ENCODE measurements at regions not wholly inside any gene's neighbourhood (a gene's known extent, or its start where the extent isn't known, plus 50 kb on each side); places are given as distances from the start of the nearest gene placed in this dataset.
"Not testable (repeated sequence)": the region's sequence is repeated elsewhere in the genome, so short reads cannot be mapped to it uniquely, and the experiment has no call there.

- not testable (repeated sequence) for DNase-seq
Observed at GRCh38 chr7:32816409-32816948, 75.1 kb downstream of the KBTBD2 start.

DNA sequence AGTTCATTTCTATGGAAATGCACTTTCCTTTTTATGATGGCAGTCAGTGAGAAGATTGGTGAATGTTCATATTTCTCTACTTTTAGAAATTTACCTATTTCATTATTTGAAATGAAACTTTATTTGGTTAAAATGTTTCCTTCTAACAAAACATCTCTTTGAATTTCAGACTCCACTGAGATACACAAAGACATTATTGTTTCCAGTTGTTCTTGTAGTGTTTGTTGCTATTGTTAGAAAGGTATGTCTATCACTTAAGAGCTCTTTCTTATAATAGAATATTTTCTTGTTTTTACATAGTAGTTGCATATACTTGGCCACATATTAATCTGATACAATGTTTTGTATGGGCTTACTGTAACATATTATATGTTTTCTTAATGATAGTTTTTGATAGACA is 76.8 kb downstream of the KBTBD2 start:
- DNase-seq, result not testable (repeated sequence)

- DNase-seq, result no peak
Observed at GRCh38 chr7:32809871-32810270, 81.7 kb downstream of the KBTBD2 start.

GRCh38 chr7:32809347-32809746 is 82.2 kb downstream of the KBTBD2 start:
- DNase-seq, result no peak

DNA sequence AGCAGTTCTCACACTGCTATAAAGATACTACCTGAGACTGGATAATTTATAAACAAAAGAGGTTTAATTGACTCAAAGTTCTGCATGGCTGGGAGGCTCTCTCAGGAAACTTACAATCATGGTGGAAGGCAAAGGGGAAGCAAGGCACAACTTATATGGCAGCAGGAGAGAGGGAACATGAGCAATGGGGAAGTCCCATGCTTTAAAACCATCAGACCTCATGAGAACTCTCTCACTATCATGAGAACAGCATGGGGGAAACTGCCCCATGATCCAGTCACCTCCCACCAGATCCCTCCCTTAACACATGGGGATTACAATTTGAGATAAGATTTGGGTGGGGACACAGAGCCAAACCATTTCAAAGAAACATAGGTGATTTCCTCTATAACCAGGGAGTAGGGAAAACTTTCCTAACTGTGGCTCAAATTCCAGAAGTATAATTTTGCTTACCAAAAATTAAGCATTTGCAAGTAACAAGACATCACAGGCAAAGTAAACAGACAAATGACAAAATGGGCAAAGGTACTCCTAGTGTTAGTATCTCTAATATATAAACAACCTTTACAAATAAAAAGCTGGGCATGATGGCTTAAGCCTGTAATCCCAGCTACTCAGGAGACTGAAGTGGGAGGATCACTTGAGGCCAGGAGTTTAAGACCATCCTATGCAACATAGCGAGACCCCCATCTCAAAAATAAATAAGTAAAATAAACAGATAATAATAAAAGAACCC is 88.0 kb downstream of the KBTBD2 start:
- no peak for DNase-seq

DNA sequence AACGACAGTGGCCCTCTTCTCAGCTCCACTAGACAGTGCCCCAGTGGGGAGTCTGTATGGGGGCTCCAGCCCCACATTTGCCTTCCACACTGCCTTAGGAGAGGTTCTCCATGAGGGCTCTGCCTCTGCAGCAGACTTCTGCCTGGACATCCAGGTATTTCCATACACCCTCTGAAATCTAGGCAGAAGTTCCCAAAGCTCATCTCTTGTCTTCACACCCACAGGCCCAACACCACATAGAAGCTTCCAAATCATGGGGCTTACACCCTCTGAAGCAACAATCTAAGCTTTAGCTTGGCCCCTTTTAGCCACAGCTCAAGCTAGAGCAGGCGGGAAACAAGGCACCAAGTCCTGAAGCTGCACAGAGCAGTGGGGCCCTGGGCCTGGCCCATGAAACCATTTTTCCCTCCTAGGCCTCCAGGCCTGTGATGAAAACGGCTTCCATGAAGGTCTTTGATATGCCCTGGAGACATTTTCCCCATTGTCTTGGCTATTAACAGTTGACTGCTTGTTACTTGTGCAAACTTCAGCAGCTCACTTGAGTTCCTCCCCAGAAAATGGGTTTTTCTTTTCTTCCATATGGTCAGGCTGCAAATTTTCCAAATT is 89.2 kb downstream of the KBTBD2 start:
- DNase-seq, result no peak

GRCh38 chr7:32793053-32793452 is 98.5 kb downstream of the KBTBD2 start:
- not testable (repeated sequence) for DNase-seq

- DNase-seq, result not testable (repeated sequence)
Observed at GRCh38 chr7:32790766-32791430, 100.7 kb downstream of the KBTBD2 start.

DNA sequence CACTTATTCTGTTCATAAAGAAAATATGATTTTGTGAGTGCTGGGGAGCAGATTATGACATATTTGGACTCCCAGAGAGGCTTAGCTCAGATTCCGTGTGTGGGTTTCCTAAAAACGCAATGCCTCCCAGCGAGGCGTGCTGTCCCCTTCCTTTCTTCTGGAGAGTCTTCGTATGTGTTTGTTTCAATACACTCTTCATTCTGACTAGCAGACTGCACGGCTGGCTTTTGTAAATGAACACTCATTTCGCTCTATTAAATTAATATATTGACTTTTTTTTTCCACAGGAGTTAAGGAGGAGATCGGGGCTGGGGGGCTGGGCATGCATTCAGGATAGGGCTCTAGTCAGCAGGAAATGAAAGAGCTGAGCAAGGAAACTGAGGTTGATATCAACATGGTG is 102.3 kb downstream of the KBTBD2 start:
- not testable (repeated sequence) for DNase-seq

GRCh38 chr7:32788174-32788573 is 103.4 kb downstream of the KBTBD2 start:
- DNase-seq, result not testable (repeated sequence)

DNA sequence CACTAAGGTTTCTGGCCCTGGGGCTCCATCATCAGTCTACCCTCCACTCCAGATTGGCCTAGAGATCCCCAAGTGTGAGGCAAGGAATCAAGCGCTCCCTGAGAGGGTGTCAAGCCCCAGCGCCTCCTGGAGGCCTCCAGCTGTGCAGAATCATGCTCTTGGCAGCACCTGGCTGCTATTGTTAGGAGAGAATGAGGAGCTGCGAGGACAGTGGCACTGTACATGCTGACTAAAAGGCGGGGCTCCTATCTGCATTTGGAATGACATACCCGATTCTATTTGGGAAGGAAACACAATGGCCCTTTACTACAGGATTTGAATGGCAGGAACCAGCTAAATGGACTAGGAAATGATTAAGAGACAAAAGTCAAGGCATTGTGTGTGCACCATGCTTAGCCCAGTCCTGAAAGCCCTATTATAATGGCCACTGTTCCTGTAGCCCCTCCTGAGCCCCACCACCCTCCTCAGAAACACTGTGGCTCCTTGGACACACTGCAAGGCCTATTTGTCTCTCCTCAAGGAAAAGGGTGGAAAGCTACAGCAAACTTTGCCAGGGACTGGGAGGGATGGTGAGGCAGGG is 106.1 kb downstream of the KBTBD2 start:
- not testable (repeated sequence) for DNase-seq

- DNase-seq, result not testable (repeated sequence)
Observed at GRCh38 chr7:32779895-32780294, 111.7 kb downstream of the KBTBD2 start.

GRCh38 chr7:32779167-32779566 is 112.4 kb downstream of the KBTBD2 start:
- no peak for DNase-seq

DNA sequence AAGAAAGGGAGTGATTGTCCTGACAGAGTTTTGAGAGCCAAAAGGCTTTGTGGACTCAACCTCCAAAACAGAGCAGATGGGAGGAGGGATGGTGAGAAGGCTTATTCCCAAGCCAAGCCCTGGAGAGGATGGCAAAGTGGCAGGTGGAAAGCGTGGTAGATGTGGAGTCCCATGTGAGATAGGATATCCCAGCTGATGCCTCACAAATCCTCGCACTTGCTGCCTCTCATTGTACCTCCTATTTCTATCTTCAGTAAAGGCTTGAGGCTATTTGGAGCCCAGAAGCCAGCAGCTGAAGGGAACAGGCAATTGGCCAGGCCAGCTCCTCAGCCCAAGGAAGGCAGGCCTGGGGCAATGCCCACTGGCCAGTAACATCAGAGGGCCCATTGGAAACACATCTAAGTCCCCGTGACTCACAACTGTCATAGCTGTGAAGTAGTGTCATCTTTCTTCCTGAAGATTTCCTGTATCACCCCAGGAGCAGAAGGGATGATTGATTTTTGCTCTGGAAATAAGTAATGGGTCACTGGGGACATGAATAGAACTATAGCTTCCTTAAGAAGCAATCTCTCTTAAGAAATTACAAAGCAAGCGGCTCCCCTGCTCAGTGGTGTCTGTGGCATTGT is 114.4 kb downstream of the KBTBD2 start:
- DNase-seq, result not testable (repeated sequence)

- DNase-seq, result not testable (repeated sequence)
Observed at GRCh38 chr7:32776318-32776717, 115.2 kb downstream of the KBTBD2 start.

DNA sequence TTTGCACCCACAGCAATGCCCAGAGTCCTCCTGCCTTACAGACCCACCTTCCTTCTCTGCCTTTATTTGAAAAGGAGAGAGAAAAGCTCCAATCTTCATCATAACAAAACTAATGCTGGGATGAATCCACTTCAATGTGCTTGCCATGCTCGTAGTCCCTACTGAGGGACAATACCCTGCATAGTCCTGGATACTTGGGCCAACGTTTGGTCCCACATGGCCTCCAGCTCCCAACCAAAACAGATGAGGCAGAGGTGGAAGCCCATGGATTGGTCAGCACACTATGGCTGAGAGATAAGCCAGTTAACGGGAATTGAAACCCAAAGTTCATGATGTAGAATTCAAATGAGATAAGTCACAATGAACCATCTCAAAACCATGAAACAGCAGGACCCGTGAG is 115.8 kb downstream of the KBTBD2 start:
- not testable (repeated sequence) for DNase-seq

GRCh38 chr7:32774541-32774951 is 117.0 kb downstream of the KBTBD2 start:
- DNase-seq, result no peak

- not testable (repeated sequence) for DNase-seq
Observed at GRCh38 chr7:32768866-32769510, 122.6 kb downstream of the KBTBD2 start.

GRCh38 chr7:32768338-32768737 is 123.2 kb downstream of the KBTBD2 start:
- DNase-seq, result not testable (repeated sequence)

DNA sequence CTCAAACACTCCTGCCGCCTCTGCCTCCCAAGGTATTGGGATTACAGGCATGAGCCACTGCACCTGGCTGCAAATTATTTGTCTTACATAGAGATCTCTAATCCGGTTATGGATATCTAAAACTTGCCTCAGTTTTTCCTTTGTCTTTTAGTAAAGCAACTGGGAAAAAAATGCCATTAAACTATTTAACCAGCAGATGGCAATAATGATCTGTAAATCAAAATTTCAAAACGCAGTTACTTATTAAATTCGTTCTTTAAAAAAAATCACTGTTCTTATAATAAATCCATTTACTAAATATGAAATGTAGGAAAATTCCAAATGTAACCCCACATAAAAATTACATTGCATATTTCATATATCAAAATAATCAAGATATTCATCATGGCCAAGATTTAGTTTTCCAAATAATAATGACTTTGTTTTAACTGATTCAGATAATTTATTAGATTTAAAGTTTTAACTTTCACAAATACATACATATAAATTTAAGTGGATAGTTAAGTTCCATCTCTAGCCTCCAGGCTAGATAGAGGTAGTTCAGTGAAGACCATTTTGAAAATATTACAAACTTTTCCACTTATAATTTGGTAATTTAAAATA is 125.8 kb downstream of the KBTBD2 start:
- not testable (repeated sequence) for DNase-seq

DNA sequence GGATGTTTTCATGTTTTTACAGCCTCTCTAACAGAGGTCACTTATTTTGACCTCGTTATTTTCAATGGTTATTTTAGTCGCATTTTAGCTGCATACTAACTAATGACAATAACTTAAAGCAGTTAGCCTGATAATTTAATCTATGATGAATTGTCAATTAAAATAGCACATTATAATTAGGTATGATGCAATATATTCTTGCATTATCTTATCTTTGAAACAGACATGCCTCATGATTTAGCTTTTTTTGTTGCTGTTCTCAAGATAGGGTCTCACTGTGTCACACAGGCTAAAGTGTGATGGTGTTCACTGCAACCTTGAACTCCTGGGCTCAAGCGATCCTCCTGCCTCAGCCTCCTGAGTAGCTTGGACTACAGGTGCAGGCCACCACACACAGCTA is 126.4 kb downstream of the KBTBD2 start:
- no peak for DNase-seq

DNA sequence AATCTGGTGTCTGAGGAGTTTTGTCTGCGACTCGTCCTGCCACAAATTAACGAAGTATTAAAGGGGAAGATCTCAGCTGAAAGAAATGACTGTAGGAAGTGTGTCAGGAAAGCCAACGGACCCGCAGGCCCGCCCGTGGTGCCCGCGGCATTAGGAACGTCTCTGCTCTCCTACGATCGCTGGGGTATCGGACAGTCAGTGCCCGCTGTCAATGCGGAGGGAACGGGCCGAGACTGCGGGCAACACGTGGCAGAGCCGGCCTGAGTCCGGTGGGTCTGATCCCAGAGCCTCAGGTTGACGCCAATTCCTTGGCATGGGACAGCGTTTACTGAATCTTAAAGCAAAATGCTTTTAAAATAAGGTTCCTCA is 128.7 kb downstream of the KBTBD2 start:
- DNase-seq, result no peak

All from CD4-positive, alpha-beta T cell treated with Interleukin-17A for 4 hours (primary cell).